ENCODE measurements at regions not wholly inside any gene's neighbourhood (a gene's known extent, or its start where the extent isn't known, plus 50 kb on each side); places are given as distances from the start of the nearest gene placed in this dataset.

DNA sequence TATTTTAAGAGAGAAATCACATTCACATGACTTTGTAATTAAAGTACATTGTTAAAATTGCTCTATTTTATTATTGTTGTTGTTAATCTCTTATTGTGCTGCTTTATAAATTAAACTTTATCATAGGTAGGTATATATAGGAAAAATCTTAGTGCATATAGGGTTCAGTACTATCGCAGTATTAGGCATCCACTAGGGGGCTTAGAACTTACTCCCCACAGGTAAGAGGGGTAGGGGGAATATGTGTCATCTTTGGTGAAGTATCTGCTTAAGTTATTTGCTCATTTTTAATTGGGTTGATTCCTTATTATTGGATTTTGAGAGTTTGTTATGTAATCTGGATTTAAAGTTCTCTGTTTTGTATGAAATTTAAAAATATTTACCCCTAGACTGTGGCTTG lies 385.2 kb downstream of the DUSP10 start:
- no peak for DNase-seq (ENCODE audit: low read depth)

DNA sequence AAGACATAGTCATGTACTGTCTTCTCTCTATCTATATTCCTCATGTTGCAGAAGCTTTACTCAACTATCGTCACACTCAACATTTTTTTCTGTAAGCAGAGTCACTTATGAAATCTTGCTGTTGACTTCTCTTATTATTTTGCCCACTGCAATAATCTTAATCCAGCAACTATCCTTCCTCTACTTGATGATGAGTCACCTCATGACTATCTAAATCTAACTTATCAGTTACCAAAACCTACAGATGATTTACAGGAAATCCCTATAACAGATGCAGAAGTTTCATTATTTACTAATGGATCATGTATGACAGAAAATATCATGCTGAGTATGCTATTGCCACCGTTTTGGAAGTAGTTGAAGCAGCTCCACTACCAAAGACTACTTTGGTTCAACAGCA lies 378.9 kb downstream of the DUSP10 start:
- no peak overlapping the region for H3K4me3 ChIP-seq (ENCODE audit: low read depth, low read length)
- peak; percentile 4 for DNase-seq (ENCODE audit: low read depth)
- TF ChIP-seq, protein P1, sequence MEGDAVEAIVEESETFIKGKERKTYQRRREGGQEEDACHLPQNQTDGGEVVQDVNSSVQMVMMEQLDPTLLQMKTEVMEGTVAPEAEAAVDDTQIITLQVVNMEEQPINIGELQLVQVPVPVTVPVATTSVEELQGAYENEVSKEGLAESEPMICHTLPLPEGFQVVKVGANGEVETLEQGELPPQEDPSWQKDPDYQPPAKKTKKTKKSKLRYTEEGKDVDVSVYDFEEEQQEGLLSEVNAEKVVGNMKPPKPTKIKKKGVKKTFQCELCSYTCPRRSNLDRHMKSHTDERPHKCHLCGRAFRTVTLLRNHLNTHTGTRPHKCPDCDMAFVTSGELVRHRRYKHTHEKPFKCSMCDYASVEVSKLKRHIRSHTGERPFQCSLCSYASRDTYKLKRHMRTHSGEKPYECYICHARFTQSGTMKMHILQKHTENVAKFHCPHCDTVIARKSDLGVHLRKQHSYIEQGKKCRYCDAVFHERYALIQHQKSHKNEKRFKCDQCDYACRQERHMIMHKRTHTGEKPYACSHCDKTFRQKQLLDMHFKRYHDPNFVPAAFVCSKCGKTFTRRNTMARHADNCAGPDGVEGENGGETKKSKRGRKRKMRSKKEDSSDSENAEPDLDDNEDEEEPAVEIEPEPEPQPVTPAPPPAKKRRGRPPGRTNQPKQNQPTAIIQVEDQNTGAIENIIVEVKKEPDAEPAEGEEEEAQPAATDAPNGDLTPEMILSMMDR (IDR thresholded peaks at IDR 0.05; ENCODE audit: insufficient read depth, low read depth, low read length) = no peak

More for the DNA sequence above, 385.2 kb downstream of the DUSP10 start:
- TF ChIP-seq, protein P1 (IDR thresholded peaks at IDR 0.05; ENCODE audit: insufficient read depth, low read depth, low read length) = peak; percentile 14
- H3K4me3 ChIP-seq (ENCODE audit: low read depth, low read length) = no peak overlapping the region

DNA sequence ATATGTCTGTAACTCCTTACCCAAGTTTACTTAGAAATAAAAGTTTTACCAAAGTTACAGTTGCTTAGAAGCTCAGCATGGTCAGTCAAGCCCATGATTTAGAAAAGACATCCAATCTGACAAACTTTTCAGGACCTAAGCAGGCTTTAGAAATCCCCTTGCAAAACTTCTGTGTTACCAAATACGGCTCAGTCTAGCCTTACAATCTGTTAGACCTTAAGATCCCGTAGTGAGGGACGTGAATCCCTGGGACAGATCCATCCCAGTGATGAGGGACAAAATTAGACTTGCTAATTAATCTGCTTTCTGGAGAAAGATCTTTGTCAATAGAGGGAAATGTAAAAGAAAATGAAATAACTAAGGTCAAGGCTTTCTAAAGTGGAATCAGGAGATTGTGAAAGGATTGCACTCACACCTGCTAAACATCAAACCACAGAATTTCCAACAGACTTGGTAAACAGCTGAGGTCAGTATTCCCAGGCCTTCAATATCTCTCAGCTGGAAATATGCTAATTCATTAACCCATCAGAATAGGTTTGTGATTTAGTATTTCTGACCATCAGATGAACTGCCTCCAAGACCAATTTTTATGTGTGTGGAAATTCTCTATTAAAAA lies 375.3 kb downstream of the DUSP10 start:
- TF ChIP-seq, protein P1 (IDR thresholded peaks at IDR 0.05; ENCODE audit: insufficient read depth, low read depth, low read length) = no peak
- peak; percentile 39 for DNase-seq (ENCODE audit: low read depth)
- no peak overlapping the region for H3K4me3 ChIP-seq (ENCODE audit: low read depth, low read length)

DNA sequence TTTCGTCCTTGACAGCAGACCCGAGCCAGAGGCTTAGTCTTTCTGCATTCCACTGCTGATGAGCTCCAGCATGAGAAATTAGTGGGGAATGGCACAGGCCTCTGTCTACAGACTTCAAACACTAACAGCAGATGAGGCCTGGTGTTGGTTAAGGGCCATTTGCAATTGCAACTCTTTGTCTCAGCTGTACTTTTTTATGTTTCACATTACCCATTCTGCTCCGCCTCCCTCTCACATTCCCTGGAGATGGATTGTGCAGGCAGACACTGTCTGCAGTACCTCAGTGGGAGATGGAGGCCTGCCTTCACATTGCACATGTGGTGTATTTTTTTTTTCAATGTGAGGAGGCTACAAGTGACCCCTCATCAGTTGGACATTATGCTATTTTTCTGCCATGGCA lies 370.2 kb downstream of the DUSP10 start:
- no peak overlapping the region for H3K4me3 ChIP-seq (ENCODE audit: low read depth, low read length)
- DNase-seq (ENCODE audit: low read depth) = no peak
- TF ChIP-seq, protein P1 (IDR thresholded peaks at IDR 0.05; ENCODE audit: insufficient read depth, low read depth, low read length) = no peak

DNA sequence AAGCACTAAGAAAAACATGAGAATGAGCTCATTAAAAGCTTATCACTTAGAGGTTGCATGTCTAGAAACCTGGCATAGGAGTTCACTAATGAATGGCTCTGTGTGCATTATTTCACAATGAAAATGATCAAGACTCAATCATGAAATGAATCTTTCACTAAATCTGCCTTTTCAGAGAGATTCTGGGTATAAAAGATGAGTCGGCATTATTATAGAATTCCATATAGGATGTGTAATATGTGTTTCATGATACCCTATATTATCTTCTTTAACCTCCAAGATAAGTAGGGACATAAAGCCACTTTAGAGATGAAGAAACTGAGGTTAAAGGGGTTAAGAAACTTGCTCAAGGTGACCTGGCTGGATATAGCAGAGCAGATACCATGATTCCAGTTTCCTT lies 368.1 kb downstream of the DUSP10 start:
- TF ChIP-seq, protein P1 (IDR thresholded peaks at IDR 0.05; ENCODE audit: insufficient read depth, low read depth, low read length) = no peak
- no peak for DNase-seq (ENCODE audit: low read depth)
- H3K4me3 ChIP-seq (ENCODE audit: low read depth, low read length) = no peak overlapping the region

DNA sequence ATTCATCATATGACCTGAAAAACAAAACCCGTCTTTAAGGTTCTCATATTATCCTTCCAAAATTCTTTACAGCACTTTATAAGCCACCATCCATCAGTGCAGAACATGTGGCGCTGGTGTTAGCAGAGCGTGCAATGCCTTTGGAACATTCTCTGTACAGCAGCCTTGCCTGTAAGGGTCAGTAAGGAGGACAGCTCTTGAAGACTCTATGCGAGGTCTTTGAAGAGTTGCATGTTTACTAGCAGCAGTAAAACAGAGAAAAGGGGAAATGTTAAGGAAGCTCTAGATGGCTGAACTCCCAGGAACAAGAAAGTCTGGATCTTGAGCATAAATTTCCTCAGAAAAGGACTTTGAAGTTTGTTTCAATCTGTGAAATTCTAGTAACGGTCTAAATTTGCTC lies 365.6 kb downstream of the DUSP10 start:
- H3K4me3 ChIP-seq (ENCODE audit: low read depth, low read length) = no peak overlapping the region
- peak; percentile 36 for DNase-seq (ENCODE audit: low read depth)
- TF ChIP-seq, protein P1 (IDR thresholded peaks at IDR 0.05; ENCODE audit: insufficient read depth, low read depth, low read length) = no peak
